Stimulated activated memory B cell treated with anti-CD40 and anti-IgM and Interleukin-4, amounts not matched to agents 10 μg/mL and 1 μg/mL and 100 μg/mL, for 72 hours (primary cell): ENCODE measurements at regions not wholly inside any gene's neighbourhood (a gene's known extent, or its start where the extent isn't known, plus 50 kb on each side); places are given as distances from the start of the nearest gene placed in this dataset.
"Not testable (repeated sequence)": the region's sequence is repeated elsewhere in the genome, so short reads cannot be mapped to it uniquely, and the experiment has no call there.

Experiments
- ATAC-seq: fragments of 150-1000 bp; cut with Tn5 transposase; 2 replicates; pipeline ENCODE4 v1.10.0; 2021
- H3K27ac Mint-ChIP-seq: one replicate; pipeline ENCODE4 v1.8.0; 2022; ENCODE audit warnings: mild to moderate bottlenecking, mixed read lengths
- H3K27me3 Mint-ChIP-seq: one replicate; pipeline ENCODE4 v1.8.0; 2022; ENCODE audit warnings: mixed read lengths
- H3K36me3 Mint-ChIP-seq: one replicate; pipeline ENCODE4 v1.8.0; 2022; ENCODE audit warnings: mixed read lengths
- H3K4me1 Mint-ChIP-seq: one replicate; pipeline ENCODE4 v1.8.0; 2022; ENCODE audit warnings: mixed read lengths
- H3K4me3 Mint-ChIP-seq: one replicate; pipeline ENCODE4 v1.8.0; 2022; ENCODE audit warnings: mild to moderate bottlenecking, moderate library complexity, mixed read lengths
- H3K9me3 Mint-ChIP-seq: one replicate; pipeline ENCODE4 v1.8.0; 2022; ENCODE audit warnings: mixed read lengths

DNA sequence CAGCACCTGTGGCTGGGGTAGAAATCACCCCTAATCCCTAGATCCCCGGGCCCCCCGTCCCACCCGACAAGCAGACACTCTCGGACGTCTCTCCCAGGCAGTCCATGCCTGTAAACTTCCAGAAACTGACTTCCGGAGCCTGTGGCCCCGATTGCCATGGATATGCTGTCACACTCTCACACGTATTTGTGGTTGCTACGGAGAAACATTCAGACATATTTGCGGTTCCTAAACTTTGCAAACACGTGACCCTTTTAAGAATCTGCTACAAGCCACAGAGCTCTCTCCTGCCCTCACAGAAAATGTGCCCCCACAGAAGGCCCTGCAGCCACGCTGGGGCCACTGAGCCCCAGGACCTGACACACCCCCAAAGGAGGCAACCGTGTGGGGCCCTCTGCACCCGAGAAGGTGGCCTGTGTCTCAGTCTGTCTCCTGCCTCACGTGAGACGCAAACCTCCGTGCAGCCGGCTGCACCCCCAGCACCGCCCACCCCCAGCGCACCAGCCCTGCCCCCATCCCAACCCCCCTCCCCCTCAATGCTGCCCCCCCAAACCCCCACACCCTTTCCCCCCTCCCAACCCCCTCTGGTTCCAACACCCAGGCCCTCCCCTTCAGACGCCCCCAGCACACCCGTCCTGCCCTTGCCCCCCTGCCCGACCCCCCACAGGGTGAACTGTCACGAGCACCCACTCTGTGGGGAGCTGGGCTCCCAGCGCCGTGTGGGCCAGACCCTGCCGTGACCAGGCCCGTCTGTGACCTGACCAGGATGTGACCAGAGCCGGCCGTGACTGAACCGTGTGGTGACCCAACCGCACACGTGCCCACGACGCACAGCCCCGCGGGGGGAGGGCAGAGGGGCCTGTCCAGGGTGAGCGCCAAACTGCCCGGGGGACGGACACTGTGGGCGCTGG lies 66.3 kb upstream of the METRNL start:
- no peak overlapping the region for H3K27ac Mint-ChIP-seq
- no peaks in the 10 kb centered on the region for H3K9me3 Mint-ChIP-seq
- no peaks in the 10 kb centered on the region for H3K27me3 Mint-ChIP-seq
- no peak overlapping the region for H3K4me3 Mint-ChIP-seq
- no peaks in the 10 kb centered on the region for H3K4me1 Mint-ChIP-seq
- no peak for ATAC-seq
- H3K36me3 Mint-ChIP-seq = peaks cover 9% of the 10 kb centered on the region

DNA sequence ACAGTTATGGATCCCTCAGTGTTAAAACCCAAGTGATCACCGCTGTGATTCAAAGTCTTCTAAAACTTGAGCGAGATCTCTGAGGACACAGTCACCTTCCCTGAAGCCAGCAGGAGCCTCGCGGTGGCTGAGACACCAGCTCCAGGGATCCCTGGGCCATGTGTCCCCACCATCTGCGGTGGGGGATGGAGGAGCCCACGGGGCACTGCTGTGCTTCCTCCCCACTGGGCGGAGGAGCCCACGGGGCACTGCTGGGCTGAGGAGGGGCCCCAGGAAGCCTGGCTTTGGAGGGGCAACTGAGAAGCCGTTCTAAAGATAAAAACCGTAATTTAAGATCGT lies 65.7 kb upstream of the METRNL start:
- Mint-ChIP-seq H3K27me3 (no peaks in the 10 kb centered on the region), H3K4me3 (no peak overlapping the region), H3K27ac (no peak overlapping the region), H3K36me3 (peaks cover 9% of the 10 kb centered on the region), H3K9me3 (no peaks in the 10 kb centered on the region), H3K4me1 (no peaks in the 10 kb centered on the region)
- ATAC-seq = no peak

DNA sequence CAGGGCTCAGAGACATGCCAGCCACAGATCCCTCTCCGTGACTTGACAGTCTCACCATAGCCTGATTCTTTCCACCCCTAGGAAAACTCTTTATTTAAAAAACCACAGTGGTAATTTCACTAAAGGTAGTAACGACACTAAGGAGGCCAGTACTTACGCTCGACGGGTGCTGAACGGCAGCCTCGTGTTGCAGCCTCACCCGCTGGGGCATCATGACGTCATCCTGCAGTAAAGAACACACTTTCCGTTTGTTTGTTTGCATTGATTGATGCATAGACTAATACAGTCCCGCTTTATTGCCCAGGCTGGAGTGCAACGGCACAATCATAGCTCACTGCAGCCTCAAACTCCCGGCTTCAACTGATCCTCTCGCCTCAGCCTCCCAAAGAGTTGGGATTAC lies 65.1 kb upstream of the METRNL start:
- no peaks in the 10 kb centered on the region for H3K27me3 Mint-ChIP-seq
- no peak overlapping the region for H3K4me3 Mint-ChIP-seq
- no peaks in the 10 kb centered on the region for H3K9me3 Mint-ChIP-seq
- H3K4me1 Mint-ChIP-seq = no peaks in the 10 kb centered on the region
- no peak for ATAC-seq
- H3K36me3 Mint-ChIP-seq = peaks cover 9% of the 10 kb centered on the region
- H3K27ac Mint-ChIP-seq = no peak overlapping the region

DNA sequence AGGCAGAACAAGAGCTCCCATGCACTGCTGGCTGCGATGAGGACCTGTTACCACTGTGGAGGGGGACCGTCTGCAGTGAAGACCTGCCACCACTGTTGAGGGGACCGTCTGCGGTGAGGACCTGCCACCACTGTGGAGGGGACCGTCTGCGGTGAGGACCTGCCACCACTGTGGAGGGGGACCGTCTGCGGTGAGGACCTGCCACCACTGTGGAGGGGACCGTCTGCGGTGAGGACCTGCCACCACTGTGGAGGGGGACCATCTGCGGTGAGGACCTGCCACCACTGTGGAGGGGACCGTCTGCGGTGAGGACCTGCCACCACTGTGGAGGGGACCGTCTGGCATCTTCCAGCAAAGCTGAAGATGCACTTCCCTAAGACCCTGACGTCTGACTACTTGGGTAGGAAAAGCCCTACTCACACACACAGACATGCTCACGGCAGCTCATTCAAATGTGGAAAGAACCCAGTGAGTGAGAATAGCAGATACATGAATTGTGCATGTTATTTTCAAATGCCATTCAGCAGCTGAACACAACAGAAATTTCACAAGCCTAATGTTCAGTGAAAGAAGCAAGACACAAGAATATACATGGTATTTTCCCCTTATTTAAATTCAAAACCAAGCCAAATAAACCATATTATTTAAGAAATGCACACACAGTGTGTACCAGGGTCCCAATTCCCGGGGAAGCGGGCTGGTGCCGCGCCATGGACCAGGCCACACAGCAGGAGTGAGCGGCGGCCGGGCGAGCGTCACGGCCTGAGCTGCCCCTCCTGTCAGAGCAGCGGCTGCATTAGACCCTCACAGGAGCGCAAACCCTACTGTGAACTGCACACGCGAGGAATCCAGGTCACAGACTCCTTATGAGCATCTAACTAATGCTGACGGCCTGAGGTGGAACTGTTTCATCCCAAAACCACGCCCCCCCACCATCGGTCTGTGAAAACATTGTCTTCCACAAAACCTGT lies 64.2 kb upstream of the METRNL start:
- H3K36me3 Mint-ChIP-seq = peaks cover 9% of the 10 kb centered on the region
- no peak for ATAC-seq
- no peaks in the 10 kb centered on the region for H3K27me3 Mint-ChIP-seq
- H3K9me3 Mint-ChIP-seq = no peaks in the 10 kb centered on the region
- no peak overlapping the region for H3K27ac Mint-ChIP-seq
- H3K4me3 Mint-ChIP-seq = no peak overlapping the region
- H3K4me1 Mint-ChIP-seq = no peaks in the 10 kb centered on the region

DNA sequence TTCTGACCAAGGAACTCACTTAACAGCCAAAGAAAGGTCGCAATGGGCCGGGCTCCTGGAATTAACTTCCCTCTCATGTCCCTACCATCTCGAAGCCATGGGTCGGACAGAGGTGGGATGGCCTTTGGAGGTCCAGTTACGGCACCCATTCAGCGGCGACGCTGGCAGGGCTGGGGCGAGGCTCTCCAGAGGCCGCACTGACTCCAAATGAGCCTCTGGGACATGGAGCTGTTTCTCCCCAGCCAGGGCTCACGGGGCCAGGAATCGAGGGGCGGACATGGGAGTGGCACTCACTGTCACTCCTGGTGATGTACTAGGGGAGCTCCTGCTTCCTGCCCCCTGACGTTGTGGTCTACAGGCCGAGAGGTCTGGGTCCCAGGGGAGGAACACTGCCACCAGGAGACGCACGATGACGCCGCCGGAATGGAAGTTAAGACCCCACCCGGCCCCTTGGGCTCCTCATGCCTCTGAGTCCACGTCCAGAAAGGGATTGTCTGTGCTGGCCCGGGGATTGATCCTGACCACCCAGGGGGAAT lies 60.7 kb upstream of the METRNL start:
- no peaks in the 10 kb centered on the region for H3K9me3 Mint-ChIP-seq
- H3K27me3 Mint-ChIP-seq = no peaks in the 10 kb centered on the region
- H3K36me3 Mint-ChIP-seq = peaks cover 5% of the 10 kb centered on the region
- H3K27ac Mint-ChIP-seq = no peak overlapping the region
- no peaks in the 10 kb centered on the region for H3K4me1 Mint-ChIP-seq
- no peak overlapping the region for H3K4me3 Mint-ChIP-seq
- ATAC-seq = no peak

DNA sequence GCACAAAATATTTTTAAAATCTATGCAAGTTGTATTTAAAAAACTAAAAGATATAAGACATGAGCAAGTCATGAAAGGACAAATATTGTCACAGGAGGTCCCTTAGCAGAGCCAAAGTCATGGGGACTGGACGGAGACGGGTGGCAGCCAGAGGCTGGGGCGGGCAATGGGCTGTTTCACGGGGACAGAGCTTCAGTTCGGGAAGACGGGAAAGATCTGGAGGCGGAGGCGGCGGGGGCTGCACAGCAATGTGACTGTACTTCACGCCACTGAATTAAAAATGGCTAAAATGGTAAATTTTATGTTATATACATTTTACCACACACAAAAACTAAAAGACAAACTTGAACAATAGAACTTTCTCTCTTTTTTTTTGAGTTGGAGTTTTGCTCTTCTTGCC lies 60.0 kb upstream of the METRNL start:
- H3K36me3 Mint-ChIP-seq = peaks cover 7% of the 10 kb centered on the region
- no peaks in the 10 kb centered on the region for H3K4me1 Mint-ChIP-seq
- no peak overlapping the region for H3K4me3 Mint-ChIP-seq
- no peak for ATAC-seq
- no peaks in the 10 kb centered on the region for H3K27me3 Mint-ChIP-seq
- H3K9me3 Mint-ChIP-seq = no peaks in the 10 kb centered on the region
- H3K27ac Mint-ChIP-seq = no peak overlapping the region

DNA sequence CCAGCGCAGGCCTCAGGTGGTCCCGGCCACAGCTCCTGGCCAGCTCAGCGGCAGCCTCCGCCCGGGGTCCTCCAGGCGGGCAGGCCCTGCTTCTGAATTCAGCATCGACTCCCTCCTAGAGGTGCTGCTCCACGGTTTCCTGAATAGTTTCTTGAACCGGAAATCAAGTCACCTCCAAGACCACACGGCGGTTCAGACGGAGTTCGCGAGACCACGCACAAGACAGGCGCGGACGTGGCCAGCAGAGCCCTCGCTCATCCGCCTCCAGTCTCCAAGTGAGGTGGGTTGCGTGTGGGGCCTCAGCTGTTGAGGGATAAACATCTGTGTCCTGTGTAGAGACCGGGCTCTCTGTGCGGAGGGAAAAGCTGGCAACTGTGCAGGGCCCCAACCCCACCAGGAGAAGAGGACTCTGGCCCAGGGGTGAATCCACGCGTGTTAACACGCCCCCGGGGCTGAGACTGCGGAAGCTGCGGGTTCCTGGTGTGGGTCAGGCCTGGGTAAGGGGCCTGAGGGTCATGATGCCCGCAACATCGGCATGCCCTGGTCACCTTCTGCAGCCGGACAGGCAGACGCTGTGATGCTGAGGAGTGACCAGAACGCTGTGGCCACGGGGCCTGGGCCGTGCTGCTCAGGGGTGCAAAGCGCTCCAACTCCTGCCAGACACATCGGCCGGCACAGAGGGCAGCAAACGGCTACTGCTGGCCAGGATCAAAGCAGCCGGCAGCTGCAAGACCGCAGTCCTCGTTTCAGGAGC lies 55.0 kb upstream of the METRNL start:
- Mint-ChIP-seq H3K4me1 (no peaks in the 10 kb centered on the region), H3K9me3 (no peaks in the 10 kb centered on the region), H3K27me3 (no peaks in the 10 kb centered on the region), H3K27ac (no peak overlapping the region), H3K36me3 (peaks cover 16% of the 10 kb centered on the region), H3K4me3 (no peak overlapping the region)
- no peak for ATAC-seq

DNA sequence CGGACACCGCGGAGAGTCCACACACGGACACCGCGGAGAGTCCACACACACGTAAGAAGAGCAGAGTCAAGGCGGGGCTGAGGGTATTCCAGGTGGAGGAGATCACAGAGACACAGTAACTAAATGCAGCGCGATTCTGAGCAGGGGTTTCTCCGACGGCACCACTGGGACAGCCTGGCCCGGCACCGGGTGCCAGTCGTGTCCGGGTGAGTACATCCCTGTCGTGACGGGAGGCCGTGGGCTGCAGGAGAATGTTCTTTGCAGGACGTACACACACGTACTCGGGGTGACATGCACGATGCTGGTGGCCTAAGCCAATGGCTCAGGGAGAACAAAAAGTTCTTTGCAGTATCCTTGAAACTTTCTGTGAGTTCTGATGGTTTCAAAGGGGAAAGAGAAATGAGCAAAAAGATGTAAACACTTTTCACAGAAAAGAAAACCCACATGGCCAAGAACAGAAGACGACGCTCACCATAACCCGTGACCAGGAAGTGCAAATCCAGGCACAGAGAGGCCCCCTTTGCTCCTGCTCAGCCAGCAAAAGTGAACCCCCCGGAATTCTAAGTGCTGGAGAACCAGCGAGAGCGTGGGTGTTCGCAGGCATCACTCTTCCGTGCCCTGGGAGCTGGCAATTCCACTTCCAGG lies 53.7 kb upstream of the METRNL start:
- Mint-ChIP-seq H3K9me3 (no peaks in the 10 kb centered on the region), H3K27me3 (no peaks in the 10 kb centered on the region), H3K36me3 (peaks cover 22% of the 10 kb centered on the region), H3K27ac (no peak overlapping the region), H3K4me1 (no peaks in the 10 kb centered on the region), H3K4me3 (no peak overlapping the region)
- no peak for ATAC-seq

DNA sequence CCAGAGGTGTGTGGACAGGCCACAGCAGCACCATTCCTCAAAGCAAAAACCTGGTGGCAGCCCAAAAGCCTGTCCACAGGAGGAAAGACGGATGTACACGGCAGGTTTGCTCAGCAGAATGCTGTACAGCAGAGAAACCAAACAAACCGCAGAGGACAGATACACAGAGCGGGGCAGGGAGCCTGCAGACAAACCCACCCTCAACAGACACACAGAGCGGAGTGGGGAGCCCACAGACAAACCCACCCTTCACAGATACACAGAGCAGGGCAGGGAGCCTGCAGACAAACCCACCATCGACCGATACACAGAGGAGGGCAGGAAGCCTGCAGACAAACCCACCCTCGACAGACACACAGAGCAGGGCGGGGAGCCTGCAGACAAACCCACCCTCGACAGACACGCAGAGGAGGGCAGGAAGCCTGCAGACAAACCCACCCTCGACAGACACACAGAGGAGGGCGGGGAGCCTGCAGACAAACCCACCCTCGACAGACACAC lies 53.0 kb upstream of the METRNL start:
- Mint-ChIP-seq H3K4me1 (no peaks in the 10 kb centered on the region), H3K27ac (no peak overlapping the region), H3K4me3 (no peak overlapping the region), H3K36me3 (peaks cover 22% of the 10 kb centered on the region), H3K9me3 (no peaks in the 10 kb centered on the region), H3K27me3 (no peaks in the 10 kb centered on the region)
- no peak for ATAC-seq

DNA sequence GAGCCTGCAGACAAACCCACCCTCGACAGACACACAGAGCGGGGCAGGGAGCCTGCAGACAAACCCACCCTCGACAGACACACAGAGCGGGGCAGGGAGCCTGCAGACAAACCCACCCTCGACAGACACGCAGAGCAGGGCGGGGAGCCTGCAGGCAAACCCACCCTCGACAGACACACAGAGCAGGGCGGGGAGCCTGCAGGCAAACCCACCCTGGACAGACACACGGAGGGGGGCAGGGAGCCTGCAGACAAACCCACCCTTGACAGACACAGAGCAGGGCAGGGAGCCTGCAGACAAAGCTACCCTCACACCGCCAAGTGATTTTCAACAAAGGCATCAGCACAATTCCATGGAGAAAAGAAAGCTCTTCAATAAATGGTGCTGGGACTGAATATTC lies 52.5 kb upstream of the METRNL start:
- not testable (repeated sequence) for H3K27ac Mint-ChIP-seq, ATAC-seq, H3K27me3 Mint-ChIP-seq, H3K9me3 Mint-ChIP-seq, H3K4me1 Mint-ChIP-seq, H3K4me3 Mint-ChIP-seq
- peaks cover 22% of the 10 kb centered on the region for H3K36me3 Mint-ChIP-seq

DNA sequence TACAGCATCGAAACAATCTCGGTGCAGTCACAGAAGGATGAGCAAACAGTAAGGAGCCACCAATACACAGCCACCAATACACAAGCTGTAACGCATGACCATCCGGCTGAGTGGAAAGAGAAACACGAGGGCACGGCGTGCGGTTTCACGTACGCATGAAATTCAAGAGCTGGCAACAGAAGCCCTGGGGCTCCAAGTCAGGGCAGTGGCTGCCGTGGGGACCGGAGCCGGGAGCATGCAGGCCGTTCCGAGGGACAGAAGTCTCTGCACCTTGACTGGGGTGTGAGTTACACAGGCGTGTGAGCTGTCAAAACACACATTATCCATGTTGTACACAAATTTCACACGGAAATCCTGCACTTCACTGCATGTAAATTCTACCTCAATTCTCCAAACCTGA lies 50.6 kb upstream of the METRNL start:
- H3K27ac Mint-ChIP-seq = no peak overlapping the region

DNA sequence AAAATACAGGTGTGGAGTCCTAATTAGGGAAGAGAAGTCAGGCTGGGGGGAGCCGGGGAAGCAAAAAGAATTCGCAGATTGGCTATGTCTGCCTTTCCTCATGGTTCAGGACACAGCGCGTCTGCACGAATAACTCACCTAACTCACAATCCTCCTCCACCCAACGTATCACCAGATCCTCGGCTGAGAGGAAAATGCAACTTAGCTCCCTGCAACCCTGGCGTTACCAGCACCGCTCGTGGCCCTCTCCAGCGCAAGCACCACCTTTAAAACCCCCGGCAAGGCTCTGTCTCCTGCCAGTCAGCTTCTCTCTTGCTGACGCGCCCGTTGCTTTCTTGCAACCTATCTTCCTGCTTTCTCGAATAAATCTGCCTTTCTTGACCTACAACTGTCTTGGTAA lies 49.8 kb upstream of the METRNL start:
- no peak for ATAC-seq
- Mint-ChIP-seq H3K4me1 (no peaks in the 10 kb centered on the region), H3K36me3 (peaks cover 32% of the 10 kb centered on the region), H3K27me3 (no peaks in the 10 kb centered on the region), H3K4me3 (no peak overlapping the region), H3K27ac (no peak overlapping the region), H3K9me3 (no peaks in the 10 kb centered on the region)

More for the DNA sequence above, 50.6 kb upstream of the METRNL start:
- peaks cover 25% of the 10 kb centered on the region for H3K36me3 Mint-ChIP-seq
- no peaks in the 10 kb centered on the region for H3K4me1 Mint-ChIP-seq
- H3K4me3 Mint-ChIP-seq = no peak overlapping the region
- no peak for ATAC-seq
- H3K27me3 Mint-ChIP-seq = no peaks in the 10 kb centered on the region
- no peaks in the 10 kb centered on the region for H3K9me3 Mint-ChIP-seq
